ENCODE measurements at regions not wholly inside any gene's neighbourhood (a gene's known extent, or its start where the extent isn't known, plus 50 kb on each side); places are given as distances from the start of the nearest gene placed in this dataset.

DNA sequence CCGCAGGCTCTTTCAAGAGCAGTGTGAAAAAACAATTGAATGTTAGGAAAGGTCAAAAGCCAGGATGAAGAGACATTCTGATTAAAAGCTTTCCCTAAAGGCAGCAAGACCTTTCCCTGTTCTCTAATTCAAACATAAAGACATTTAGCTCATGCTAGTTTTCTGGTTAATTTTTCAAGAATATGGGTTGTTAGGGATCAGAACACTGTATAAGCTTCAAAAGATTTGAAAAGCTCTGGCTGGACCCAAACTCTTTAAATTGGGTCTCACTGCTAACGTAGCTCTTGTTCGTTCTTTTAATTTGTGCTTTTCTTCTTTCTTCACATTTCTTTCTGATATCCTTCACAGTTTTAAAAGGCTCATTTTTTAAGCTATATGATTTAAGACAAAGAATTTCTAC lies 877.0 kb downstream of the EFNB2 start:
- TF ChIP-seq, protein P1, sequence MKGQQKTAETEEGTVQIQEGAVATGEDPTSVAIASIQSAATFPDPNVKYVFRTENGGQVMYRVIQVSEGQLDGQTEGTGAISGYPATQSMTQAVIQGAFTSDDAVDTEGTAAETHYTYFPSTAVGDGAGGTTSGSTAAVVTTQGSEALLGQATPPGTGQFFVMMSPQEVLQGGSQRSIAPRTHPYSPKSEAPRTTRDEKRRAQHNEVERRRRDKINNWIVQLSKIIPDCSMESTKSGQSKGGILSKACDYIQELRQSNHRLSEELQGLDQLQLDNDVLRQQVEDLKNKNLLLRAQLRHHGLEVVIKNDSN (IDR thresholded peaks at IDR 0.05), result no peak
- no peak for TF ChIP-seq TAF1 (IDR thresholded peaks at IDR 0.05; ENCODE audit: low read depth)
- TF ChIP-seq YY1 (IDR thresholded peaks at IDR 0.05; ENCODE audit: low read depth), result no peak
- TF ChIP-seq, protein P2, sequence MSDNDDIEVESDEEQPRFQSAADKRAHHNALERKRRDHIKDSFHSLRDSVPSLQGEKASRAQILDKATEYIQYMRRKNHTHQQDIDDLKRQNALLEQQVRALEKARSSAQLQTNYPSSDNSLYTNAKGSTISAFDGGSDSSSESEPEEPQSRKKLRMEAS (IDR thresholded peaks at IDR 0.05), result no peak
- TF ChIP-seq, protein P3, sequence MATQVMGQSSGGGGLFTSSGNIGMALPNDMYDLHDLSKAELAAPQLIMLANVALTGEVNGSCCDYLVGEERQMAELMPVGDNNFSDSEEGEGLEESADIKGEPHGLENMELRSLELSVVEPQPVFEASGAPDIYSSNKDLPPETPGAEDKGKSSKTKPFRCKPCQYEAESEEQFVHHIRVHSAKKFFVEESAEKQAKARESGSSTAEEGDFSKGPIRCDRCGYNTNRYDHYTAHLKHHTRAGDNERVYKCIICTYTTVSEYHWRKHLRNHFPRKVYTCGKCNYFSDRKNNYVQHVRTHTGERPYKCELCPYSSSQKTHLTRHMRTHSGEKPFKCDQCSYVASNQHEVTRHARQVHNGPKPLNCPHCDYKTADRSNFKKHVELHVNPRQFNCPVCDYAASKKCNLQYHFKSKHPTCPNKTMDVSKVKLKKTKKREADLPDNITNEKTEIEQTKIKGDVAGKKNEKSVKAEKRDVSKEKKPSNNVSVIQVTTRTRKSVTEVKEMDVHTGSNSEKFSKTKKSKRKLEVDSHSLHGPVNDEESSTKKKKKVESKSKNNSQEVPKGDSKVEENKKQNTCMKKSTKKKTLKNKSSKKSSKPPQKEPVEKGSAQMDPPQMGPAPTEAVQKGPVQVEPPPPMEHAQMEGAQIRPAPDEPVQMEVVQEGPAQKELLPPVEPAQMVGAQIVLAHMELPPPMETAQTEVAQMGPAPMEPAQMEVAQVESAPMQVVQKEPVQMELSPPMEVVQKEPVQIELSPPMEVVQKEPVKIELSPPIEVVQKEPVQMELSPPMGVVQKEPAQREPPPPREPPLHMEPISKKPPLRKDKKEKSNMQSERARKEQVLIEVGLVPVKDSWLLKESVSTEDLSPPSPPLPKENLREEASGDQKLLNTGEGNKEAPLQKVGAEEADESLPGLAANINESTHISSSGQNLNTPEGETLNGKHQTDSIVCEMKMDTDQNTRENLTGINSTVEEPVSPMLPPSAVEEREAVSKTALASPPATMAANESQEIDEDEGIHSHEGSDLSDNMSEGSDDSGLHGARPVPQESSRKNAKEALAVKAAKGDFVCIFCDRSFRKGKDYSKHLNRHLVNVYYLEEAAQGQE (IDR thresholded peaks at IDR 0.05; ENCODE audit: low read depth), result no peak
- TF ChIP-seq CEBPB (IDR thresholded peaks at IDR 0.05), result no peak
- no peak for TF ChIP-seq CREB1 (IDR thresholded peaks at IDR 0.05; ENCODE audit: low read depth)
- TF ChIP-seq NFIC (IDR thresholded peaks at IDR 0.05), result no peak
- no peak for TF ChIP-seq EGR1 (IDR thresholded peaks at IDR 0.05)
- TF ChIP-seq ZBTB7A (IDR thresholded peaks at IDR 0.05; ENCODE audit: low read depth), result no peak
- no peak for TF ChIP-seq FOXM1 (IDR thresholded peaks at IDR 0.05; ENCODE audit: borderline replicate concordance, low read depth)
- TF ChIP-seq TEAD4 (IDR thresholded peaks at IDR 0.05), result no peak

DNA sequence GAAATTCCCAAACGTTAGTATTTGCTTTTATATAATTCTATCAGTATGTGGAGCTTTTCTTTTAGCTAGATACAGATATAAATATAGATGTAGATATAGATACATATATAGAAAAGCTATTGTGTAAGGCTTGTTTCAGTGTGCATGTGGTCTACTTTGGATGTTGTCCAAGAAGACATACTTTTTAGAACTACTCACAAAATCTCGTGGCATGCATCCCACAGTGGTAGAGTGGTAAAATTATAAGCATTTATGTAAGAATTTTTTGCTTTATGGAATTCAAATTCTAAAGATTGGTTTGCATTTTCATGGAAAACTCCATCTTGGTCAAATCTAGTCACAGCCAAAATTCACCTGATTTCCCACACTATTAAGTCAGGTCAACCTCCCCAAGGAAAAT lies 880.4 kb downstream of the EFNB2 start:
- no peak for TF ChIP-seq EGR1 (IDR thresholded peaks at IDR 0.05)
- TF ChIP-seq TAF1 (IDR thresholded peaks at IDR 0.05; ENCODE audit: low read depth), result no peak
- TF ChIP-seq NFIC (IDR thresholded peaks at IDR 0.05), result no peak
- no peak for TF ChIP-seq ZBTB7A (IDR thresholded peaks at IDR 0.05; ENCODE audit: low read depth)
- TF ChIP-seq TEAD4 (IDR thresholded peaks at IDR 0.05), result no peak
- no peak for TF ChIP-seq EP300 (IDR thresholded peaks at IDR 0.05; ENCODE audit: borderline replicate concordance)
- TF ChIP-seq TCF12 (IDR thresholded peaks at IDR 0.05; ENCODE audit: low read depth), result no peak
- TF ChIP-seq, protein P2 (IDR thresholded peaks at IDR 0.05), result no peak
- no peak for TF ChIP-seq YY1 (IDR thresholded peaks at IDR 0.05; ENCODE audit: low read depth)
- TF ChIP-seq CREB1 (IDR thresholded peaks at IDR 0.05; ENCODE audit: low read depth), result no peak
- no peak for TF ChIP-seq FOXM1 (IDR thresholded peaks at IDR 0.05; ENCODE audit: borderline replicate concordance, low read depth)
- TF ChIP-seq, protein P1 (IDR thresholded peaks at IDR 0.05), result no peak
- TF ChIP-seq, protein P3 (IDR thresholded peaks at IDR 0.05; ENCODE audit: low read depth), result no peak

DNA sequence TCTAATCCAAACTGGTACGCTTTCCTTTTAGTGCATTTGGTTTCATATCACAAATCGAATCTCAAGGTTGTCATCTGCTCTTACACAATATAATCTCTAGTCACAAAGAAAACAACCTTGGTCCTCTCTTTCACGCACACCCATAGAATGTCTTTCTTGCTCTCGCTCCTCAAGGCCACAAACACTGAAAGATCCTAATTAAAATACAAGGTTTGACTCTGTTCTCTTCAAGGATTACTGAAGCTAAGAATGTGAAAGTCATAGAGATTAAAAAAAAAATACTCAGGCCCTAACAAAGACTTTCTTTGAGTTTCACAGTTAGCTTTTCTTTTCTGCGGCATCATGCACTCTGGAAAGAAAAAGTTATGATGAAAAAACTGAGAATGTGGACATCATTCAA lies 891.5 kb downstream of the EFNB2 start:
- no peak for TF ChIP-seq TCF12 (IDR thresholded peaks at IDR 0.05; ENCODE audit: low read depth)
- no peak for TF ChIP-seq FOXM1 (IDR thresholded peaks at IDR 0.05; ENCODE audit: borderline replicate concordance, low read depth)
- no peak for TF ChIP-seq TAF1 (IDR thresholded peaks at IDR 0.05; ENCODE audit: low read depth)
- no peak for TF ChIP-seq TEAD4 (IDR thresholded peaks at IDR 0.05)
- no peak for TF ChIP-seq NFIC (IDR thresholded peaks at IDR 0.05)

DNA sequence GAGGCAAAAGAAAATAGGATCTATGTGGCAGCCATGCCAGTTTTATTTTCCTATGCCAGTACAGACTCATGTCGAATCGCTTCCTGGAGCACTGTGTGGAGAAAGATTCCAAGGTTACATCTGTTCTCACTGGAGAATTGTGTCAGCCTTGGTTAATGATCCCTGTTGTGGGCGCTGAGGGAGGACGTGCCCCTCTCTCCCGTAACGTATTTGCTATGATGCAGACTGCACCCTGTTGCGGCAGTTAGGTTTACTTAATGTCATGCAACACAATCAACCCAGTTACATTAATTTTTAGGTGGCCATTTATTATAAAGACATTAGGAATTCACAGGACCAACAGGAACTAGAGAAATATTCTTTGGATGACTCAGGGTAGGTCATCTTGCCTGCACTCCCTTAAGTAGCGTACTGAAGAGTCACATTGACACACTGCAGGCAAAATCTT lies 892.9 kb downstream of the EFNB2 start:
- TF ChIP-seq, protein P2 (IDR thresholded peaks at IDR 0.05), result no peak
- TF ChIP-seq TEAD4 (IDR thresholded peaks at IDR 0.05), result no peak
- TF ChIP-seq NFIC (IDR thresholded peaks at IDR 0.05), result no peak
- TF ChIP-seq, protein P1 (IDR thresholded peaks at IDR 0.05), result no peak
- no peak for TF ChIP-seq RAD21 (IDR thresholded peaks at IDR 0.05; ENCODE audit: low read depth)
- no peak for TF ChIP-seq CEBPB (IDR thresholded peaks at IDR 0.05)
- TF ChIP-seq, protein P3 (IDR thresholded peaks at IDR 0.05; ENCODE audit: low read depth), result no peak
- no peak for TF ChIP-seq TCF12 (IDR thresholded peaks at IDR 0.05; ENCODE audit: low read depth)
- no peak for TF ChIP-seq TAF1 (IDR thresholded peaks at IDR 0.05; ENCODE audit: low read depth)
- no peak for TF ChIP-seq EP300 (IDR thresholded peaks at IDR 0.05; ENCODE audit: borderline replicate concordance)
- TF ChIP-seq FOXM1 (IDR thresholded peaks at IDR 0.05; ENCODE audit: borderline replicate concordance, low read depth), result no peak
- TF ChIP-seq YY1 (IDR thresholded peaks at IDR 0.05; ENCODE audit: low read depth), result no peak
- TF ChIP-seq CREB1 (IDR thresholded peaks at IDR 0.05; ENCODE audit: low read depth), result no peak
- TF ChIP-seq EGR1 (IDR thresholded peaks at IDR 0.05), result no peak
- TF ChIP-seq ZBTB7A (IDR thresholded peaks at IDR 0.05; ENCODE audit: low read depth), result no peak
